Epithelial cell of esophagus (primary cell): ENCODE measurements at regions not wholly inside any gene's neighbourhood (a gene's known extent, or its start where the extent isn't known, plus 50 kb on each side); places are given as distances from the start of the nearest gene placed in this dataset.

ENCODE experiments used
- DNase-seq: peaks from one replicate; pipeline ENCODE4 v3.0.0; 2010; ENCODE audit warnings: low read depth
- H3K4me3 ChIP-seq: 2 replicates; pipeline ENCODE4 v1.5.1; 2011; ENCODE audit warnings: mild to moderate bottlenecking, low read length, control low read depth
- TF ChIP-seq, protein P1 (sequence below): IDR thresholded peaks from 2 replicates; pipeline ENCODE4 v1.5.1; 2011; ENCODE audit warnings: low read depth, mild to moderate bottlenecking, low read length, control low read depth, inconsistent platforms; ENCODE audit not compliant: insufficient read depth; ENCODE audit errors: missing control alignments

DNA sequence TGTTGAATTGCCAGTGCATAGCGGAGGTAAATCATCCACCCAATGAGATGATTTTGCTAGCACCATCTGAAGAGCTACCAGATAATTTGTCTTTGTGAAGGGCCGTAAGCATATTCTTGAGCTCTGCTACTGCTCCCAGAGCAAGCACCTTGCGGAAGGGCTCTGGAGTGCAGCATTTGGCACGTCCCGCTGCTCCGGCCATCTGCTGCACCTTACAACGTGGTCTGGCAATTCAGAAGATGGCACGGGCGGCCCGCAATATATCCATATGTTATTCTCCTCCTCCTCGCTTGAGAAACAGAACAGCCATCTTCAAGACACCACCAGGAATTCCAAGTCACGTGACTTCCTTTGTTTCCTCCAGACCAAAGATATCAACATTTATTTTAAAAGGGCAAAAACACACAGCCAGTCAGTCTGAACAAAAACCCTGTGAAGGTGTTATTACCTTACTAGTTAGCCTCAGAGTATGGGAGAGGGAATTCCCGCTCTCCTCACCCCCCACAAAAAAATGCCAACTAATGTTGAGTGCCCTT lies 1095.7 kb upstream of the TENM3 start:
- TF ChIP-seq, protein P1, sequence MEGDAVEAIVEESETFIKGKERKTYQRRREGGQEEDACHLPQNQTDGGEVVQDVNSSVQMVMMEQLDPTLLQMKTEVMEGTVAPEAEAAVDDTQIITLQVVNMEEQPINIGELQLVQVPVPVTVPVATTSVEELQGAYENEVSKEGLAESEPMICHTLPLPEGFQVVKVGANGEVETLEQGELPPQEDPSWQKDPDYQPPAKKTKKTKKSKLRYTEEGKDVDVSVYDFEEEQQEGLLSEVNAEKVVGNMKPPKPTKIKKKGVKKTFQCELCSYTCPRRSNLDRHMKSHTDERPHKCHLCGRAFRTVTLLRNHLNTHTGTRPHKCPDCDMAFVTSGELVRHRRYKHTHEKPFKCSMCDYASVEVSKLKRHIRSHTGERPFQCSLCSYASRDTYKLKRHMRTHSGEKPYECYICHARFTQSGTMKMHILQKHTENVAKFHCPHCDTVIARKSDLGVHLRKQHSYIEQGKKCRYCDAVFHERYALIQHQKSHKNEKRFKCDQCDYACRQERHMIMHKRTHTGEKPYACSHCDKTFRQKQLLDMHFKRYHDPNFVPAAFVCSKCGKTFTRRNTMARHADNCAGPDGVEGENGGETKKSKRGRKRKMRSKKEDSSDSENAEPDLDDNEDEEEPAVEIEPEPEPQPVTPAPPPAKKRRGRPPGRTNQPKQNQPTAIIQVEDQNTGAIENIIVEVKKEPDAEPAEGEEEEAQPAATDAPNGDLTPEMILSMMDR: no peak
- no peak for DNase-seq
- no peak overlapping the region for H3K4me3 ChIP-seq

DNA sequence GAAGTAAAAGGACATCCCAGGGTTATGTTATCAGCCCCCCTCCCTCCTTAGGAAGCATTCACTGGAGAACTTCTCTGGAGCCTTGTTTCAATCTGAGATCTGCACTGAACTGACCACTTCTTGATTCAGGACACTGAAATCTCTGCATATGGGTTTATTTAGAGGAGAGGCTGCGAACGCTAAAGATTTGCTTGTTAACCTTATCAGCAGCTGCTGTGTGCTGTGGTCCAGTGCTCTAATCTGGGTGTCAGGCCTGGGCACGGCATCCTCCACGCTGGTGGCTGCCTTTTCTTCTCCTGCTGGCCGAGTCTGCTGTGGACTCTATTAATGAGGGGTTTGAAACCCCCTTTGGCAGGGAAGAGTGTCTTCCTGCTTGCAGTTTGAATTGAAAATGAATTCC lies 1094.7 kb upstream of the TENM3 start:
- no peak for DNase-seq
- H3K4me3 ChIP-seq: no peak overlapping the region
- TF ChIP-seq, protein P1: no peak

DNA sequence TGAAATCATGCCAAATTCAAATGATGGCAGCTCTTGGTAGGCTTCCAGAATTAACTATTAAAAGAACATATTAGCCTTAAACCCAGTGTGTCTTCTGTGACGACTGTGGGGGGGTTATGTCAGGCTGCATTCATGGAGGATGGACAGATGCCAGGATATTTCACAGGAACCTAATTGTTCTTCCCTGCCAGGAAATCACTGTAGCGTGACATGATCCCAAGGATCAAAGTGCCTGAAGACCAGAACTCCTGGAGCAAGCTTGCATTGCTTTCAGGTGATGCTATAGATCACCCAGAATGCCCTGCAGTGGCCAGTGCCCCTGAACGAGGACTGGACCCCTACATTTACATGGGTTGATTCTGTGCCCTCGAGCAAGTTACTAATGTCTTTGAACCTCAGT lies 1093.0 kb upstream of the TENM3 start:
- TF ChIP-seq, protein P1: no peak
- H3K4me3 ChIP-seq: no peak overlapping the region
- DNase-seq: no peak

DNA sequence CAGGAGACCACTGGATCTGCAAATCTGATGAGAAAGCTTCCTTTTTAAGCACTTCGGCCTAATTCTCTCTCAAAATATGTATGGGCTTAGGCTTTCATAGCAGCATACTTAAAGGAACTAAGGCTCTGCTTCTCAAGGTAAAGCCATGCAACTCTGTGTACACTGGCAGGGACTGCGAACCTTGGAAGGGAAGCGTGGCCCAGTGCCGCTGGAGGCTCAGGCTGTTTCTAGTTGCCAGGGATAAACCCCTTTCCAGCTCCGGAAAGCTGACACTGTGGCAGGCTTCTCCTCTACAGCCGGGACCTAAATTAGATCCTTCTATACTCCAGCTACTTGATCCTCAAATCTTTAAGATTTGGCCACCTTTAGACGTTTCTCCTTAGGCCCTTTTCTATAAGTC lies 1091.3 kb upstream of the TENM3 start:
- DNase-seq: no peak
- TF ChIP-seq, protein P1: no peak
- no peak overlapping the region for H3K4me3 ChIP-seq

DNA sequence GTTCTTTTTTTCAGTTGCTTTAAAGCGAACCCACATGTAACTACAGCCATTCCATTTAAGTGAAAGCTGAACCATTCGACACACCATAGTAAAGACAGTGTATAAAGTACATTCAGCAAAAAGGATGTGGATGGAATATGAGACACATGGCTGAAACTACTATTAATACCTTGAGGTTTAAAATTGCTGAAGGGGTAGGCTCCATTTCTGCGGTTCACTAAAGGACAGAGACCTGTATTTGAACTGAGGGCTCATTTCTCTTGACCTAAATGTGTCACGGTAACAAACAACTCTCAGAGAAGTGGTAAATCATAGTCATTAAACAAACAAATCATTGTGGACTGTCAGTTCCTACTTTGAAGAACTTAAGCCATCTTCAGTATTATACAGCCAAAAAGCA lies 1085.6 kb upstream of the TENM3 start:
- H3K4me3 ChIP-seq: no peak overlapping the region
- DNase-seq: no peak
- TF ChIP-seq, protein P1: no peak

DNA sequence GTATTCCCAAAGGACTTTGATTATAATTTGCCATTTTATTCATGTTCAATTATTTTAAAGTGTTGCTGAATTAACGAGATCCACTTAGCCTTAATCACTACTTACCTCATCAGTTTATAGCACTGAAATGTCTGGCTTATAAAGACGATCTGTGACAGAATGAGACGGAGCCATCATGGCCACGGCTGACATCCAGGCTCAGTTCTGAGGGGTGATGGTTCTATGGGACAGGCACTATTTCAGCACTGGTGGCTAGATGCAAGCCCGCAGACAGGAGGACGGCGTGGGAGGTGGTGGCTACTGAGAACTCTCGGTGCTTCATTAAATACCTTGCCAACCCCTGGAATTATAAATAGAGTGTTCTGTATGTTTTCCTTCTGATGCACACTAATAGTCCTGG lies 1084.2 kb upstream of the TENM3 start:
- TF ChIP-seq, protein P1: no peak
- no peak overlapping the region for H3K4me3 ChIP-seq
- no peak for DNase-seq

DNA sequence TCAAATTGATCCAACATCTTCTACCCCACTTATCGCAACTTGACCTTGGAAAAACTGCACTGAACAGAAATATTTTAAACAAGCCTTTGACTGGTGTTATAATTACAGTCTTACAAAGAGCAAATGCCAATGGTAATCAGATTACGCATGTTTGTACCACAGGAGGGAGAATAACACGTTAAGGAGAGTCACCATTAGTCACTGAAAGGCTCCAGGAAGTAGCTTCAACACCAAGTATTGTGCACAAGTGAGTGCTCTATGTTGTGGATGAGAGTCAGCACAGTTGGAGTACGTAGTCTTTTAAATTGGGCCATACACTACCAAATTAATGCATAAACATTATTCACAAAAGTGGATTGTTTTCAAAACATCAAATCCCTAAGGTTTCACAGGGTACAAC lies 1081.5 kb upstream of the TENM3 start:
- no peak overlapping the region for H3K4me3 ChIP-seq
- TF ChIP-seq, protein P1: no peak
- DNase-seq: peak; percentile 64
